Renal cortex interstitium (tissue), 11 donors: ENCODE measurements at regions not wholly inside any gene's neighbourhood (a gene's known extent, or its start where the extent isn't known, plus 50 kb on each side); places are given as distances from the start of the nearest gene placed in this dataset.

ENCODE experiments used
- DNase-seq, 11 donors: peaks; one replicate each; pipeline ENCODE4 v3.0.0-alpha.2; 2013; ENCODE audit warnings: low read depth in 9 of 11, low spot score in 4 of 11; ENCODE audit errors: extremely low read depth in 1 of 11

GRCh38 chr9:38208206-38208901 is 139.3 kb upstream of the SHB start:
- no peak for DNase-seq

- no peak for DNase-seq
Measured at GRCh38 chr9:38207247-38207778, 138.3 kb upstream of the SHB start.

- no peak for DNase-seq
Measured at GRCh38 chr9:38205279-38205678, 136.3 kb upstream of the SHB start.

- DNase-seq = no peak
Measured at GRCh38 chr9:38202336-38202938, 133.4 kb upstream of the SHB start.

DNA sequence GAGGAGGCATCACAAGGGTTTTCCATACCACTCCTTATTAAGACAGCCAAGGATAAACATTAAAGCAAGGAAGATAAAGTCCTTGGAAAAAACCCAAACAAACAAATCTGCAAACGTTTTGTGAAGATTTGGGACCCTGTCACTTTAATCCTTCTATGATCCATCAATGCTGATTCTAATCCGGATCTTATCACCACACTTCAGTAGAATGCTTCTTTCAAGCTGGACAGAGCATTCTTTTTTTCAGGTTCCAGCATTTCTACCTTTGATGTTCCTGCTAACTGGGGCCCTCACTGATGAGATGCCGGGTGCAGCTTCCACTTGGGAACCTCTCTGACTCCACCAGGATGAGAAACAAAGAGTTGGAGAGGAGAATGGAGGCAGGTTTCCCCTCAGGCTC is 132.8 kb upstream of the SHB start:
- no peak for DNase-seq

- no peak for DNase-seq
Measured at GRCh38 chr9:38200431-38200830, 131.4 kb upstream of the SHB start.

DNA sequence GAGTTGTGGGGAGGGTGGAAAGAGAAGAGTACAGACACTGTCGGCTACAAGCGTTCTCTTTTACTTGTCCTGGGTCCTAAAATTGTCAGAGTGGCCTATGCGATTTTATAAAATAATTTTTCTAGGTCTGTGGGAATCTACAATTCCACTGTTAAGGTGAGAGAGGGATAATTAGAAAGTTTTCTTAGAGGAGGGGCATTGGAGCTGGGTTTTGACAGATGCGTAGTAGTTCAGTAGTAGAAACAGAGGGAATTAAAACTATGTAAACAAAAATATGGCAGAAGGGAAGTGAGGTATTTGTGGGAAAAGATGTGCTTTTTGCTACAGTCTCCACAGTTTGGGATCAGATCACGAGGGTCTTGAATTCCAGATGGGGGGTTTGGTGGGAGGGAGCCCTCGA is 129.1 kb upstream of the SHB start:
- no peak for DNase-seq

GRCh38 chr9:38196714-38197113 is 127.7 kb upstream of the SHB start:
- DNase-seq = no peak

- peak in 1 of 11 donors; percentile 33 for DNase-seq
Measured at GRCh38 chr9:38195737-38196161, 126.7 kb upstream of the SHB start.

- DNase-seq = no peak
Measured at GRCh38 chr9:38194870-38195269, 125.8 kb upstream of the SHB start.

DNA sequence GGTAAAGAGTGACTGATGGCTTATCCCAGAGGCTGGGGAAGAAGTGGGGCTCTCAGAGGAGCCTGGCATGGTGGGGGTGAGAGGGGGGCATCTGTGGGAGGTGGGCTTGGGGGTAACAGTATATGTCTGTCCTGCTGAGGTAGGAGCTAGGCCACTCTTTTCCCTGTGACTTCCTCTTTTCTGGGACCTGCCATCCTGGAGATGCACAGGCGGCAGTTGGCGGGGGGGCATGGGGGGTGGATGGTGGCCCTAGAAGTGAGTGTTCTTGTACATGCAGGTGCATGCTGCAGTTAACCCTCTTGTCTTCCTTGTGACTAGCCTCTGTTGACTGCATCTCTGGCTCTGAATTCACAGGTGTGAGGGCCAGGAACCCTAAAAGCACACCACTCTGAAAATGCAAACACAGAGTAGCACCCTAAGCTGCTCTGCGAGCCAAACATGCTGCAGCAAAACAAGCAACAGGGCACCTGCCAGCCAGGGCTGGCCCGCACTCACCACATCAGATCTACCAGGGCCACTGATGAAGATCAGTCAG is 123.8 kb upstream of the SHB start:
- no peak for DNase-seq

DNA sequence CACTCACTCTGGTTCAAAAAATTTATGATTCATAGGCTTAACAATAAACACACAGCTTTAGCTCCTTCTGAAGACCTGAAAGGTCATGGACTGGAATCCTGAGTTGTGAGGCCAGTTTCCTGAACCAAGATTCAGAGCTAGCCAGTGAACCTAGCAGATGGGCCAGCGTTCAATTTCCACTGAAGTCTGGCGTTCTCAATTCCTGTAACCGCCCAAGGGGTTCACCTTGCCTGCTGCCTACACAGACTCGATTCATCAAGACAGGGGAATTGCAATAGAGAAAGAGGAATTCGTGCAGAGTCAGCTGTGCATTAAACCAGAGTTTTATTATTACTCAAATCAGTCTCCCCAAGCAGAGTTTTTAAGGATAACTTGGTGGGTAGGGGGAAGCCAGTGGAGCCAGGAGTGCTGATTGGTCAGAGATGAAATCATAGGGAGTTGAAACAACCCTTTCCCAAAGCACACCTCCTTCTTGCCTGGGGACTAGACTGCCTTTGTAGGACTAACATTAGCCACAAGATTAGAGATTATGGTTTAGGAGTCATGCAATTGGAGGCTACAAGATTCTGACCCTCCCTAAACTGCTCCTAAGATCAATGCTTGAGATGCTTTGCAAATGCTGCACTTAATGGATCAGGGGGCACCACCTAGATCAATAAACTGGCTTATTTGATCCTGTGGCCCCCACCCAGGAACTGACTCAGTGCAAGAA is 117.5 kb upstream of the SHB start:
- no peak for DNase-seq

DNA sequence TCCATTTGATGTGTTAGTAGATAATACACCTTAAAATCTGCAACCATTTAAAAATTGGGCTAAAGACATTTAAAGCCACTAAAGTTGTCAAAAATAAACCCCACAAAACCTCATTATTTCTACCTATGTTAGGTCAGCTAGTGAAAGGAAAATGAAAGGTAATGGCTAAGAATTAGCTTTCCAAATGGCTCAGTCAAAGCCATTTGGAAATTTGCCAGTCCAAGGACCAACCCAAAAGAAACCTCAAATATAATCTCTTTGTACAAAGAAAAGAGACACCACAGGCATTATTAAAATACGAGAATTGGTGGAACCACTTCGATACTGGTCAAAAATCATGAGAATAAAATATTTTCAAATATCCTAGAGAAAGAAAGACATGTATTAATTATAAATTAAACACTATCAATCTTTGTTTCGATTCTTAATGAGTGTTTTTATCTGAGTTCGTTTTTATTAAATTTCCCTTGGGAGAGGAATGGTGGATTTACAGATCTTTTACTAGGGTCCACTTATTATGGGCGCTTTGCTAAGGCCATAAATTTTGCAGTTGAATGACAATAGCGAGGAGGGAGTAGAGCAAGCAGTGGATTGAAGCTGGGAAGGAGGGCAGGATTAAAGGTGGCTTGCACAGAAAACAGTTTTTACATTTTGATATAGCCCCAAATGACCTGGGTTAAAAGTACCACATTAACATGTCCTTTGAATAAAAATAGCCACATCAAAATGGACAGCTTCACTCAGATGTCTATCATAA is 116.8 kb upstream of the SHB start:
- DNase-seq = no peak

DNA sequence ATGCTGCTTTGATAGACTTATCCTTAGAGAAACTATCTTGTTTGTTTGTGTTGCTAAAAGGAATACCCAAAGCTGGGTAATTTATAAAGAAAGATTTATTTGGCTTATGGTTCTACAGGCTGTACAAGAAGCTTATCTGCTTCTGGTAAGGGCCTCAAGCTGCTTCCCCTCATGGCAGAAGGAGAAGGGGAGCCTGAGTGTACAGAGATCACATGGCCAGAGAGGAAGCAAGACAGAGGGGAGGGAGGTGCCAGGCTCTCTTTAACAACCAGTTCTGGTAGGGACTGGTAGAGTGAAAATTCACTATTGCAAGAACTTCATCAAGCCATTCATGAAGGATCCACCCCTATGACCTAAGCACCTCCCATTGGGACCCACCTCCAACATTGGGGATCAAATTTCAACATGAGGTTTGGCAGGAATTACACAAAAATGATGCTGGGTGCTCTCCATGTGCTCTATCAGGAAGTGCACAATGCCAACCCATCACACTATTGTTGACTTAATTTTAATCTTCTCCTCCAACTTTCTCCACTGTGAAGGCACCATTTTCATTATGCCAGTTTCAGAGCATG is 115.1 kb upstream of the SHB start:
- DNase-seq = no peak

GRCh38 chr9:38182321-38182720 is 113.3 kb upstream of the SHB start:
- DNase-seq = peak in 1 of 11 donors; percentile 31

- DNase-seq = no peak
Measured at GRCh38 chr9:38181866-38182265, 112.8 kb upstream of the SHB start.

DNA sequence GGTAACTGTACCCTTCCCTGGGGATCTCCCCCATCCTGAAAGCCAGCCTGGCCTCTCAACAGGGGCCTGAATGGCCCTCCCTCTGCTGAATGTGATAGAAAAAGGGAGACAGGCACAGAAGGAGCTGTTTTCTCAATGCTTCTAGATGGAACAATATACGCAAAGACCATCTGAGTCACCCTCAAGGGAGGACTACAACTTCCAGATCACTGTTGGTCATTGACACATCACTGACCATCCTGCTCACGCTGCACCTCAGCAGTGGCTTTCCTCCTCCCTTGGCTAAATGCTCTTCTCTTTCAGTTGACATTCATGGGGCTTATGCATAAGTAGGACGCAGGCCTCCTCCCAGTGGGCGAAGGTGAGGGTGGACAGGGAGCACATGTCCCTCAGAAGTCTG is 112.2 kb upstream of the SHB start:
- DNase-seq = no peak

GRCh38 chr9:38180656-38181055 is 111.6 kb upstream of the SHB start:
- no peak for DNase-seq

DNA sequence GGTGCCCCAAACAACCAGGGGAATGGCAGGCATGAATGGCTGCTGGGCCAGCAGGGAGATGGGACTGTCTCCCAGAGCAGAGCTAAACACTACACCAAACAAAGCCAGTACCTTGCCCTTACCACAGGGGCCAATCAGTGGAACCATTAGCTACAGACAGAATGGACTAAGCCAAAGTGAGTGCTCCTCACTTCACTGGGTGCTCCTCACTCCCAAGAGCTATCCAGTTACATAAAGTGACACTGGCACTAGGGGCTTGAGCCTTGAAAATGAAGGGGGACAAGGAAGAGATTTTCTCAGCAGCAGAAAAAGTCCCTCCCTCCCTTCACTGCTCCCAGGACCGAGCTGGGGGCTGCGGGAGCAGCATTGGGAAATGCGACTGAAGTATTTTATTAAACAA is 110.9 kb upstream of the SHB start:
- no peak for DNase-seq
